ENCODE measurements at regions not wholly inside any gene's neighbourhood (a gene's known extent, or its start where the extent isn't known, plus 50 kb on each side); places are given as distances from the start of the nearest gene placed in this dataset.
"Not testable (repeated sequence)": the region's sequence is repeated elsewhere in the genome, so short reads cannot be mapped to it uniquely, and the experiment has no call there.

GRCh38 chr5:106085136-106085535 lies 1585.6 kb downstream of the EFNA5 start:
- no peak for DNase-seq

GRCh38 chr5:106080535-106080934 lies 1590.2 kb downstream of the EFNA5 start:
- no peak for DNase-seq

- DNase-seq, result no peak
Measured at GRCh38 chr5:106076655-106077054, 1594.1 kb downstream of the EFNA5 start.

GRCh38 chr5:106072208-106072607 lies 1598.5 kb downstream of the EFNA5 start:
- no peak for DNase-seq

GRCh38 chr5:106047341-106047740 lies 1623.4 kb downstream of the EFNA5 start:
- no peak for DNase-seq

GRCh38 chr5:106032069-106032468 lies 1638.7 kb downstream of the EFNA5 start:
- not testable (repeated sequence) for DNase-seq

GRCh38 chr5:106028314-106028713 lies 1642.4 kb downstream of the EFNA5 start:
- no peak for DNase-seq

GRCh38 chr5:106020894-106021293 lies 1649.8 kb downstream of the EFNA5 start:
- DNase-seq, result no peak

GRCh38 chr5:106019261-106019660 lies 1651.5 kb downstream of the EFNA5 start:
- no peak for DNase-seq

GRCh38 chr5:106017243-106017857 lies 1653.4 kb downstream of the EFNA5 start:
- no peak for DNase-seq

GRCh38 chr5:106014262-106014661 lies 1656.5 kb downstream of the EFNA5 start:
- DNase-seq, result no peak

- no peak for DNase-seq
Measured at GRCh38 chr5:106006242-106006641, 1664.5 kb downstream of the EFNA5 start.

- not testable (repeated sequence) for DNase-seq
Measured at GRCh38 chr5:105998991-105999390, 1671.7 kb downstream of the EFNA5 start.

- DNase-seq, result no peak
Measured at GRCh38 chr5:105993027-105993426, 1677.7 kb downstream of the EFNA5 start.

- no peak for DNase-seq
Measured at GRCh38 chr5:105982526-105982925, 1688.2 kb downstream of the EFNA5 start.

- no peak for DNase-seq
Measured at GRCh38 chr5:105978011-105978410, 1692.7 kb downstream of the EFNA5 start.

- DNase-seq, result no peak
Measured at GRCh38 chr5:105977163-105977562, 1693.6 kb downstream of the EFNA5 start.

- no peak for DNase-seq
Measured at GRCh38 chr5:105970919-105971318, 1699.8 kb downstream of the EFNA5 start.

- DNase-seq, result no peak
Measured at GRCh38 chr5:105968981-105969380, 1701.8 kb downstream of the EFNA5 start.

GRCh38 chr5:105963696-105964255 lies 1707.0 kb downstream of the EFNA5 start:
- no peak for DNase-seq

- no peak for DNase-seq
Measured at GRCh38 chr5:105961572-105961971, 1709.2 kb downstream of the EFNA5 start.

- DNase-seq, result no peak
Measured at GRCh38 chr5:105956456-105957196, 1714.1 kb downstream of the EFNA5 start.

- no peak for DNase-seq
Measured at GRCh38 chr5:105954341-105954740, 1716.4 kb downstream of the EFNA5 start.

- DNase-seq, result no peak
Measured at GRCh38 chr5:105953616-105954015, 1717.1 kb downstream of the EFNA5 start.

Data from retina (tissue), 1 donor.